Astrocyte (in vitro differentiated cells and primary cell): ENCODE measurements at regions not wholly inside any gene's neighbourhood (a gene's known extent, or its start where the extent isn't known, plus 50 kb on each side); places are given as distances from the start of the nearest gene placed in this dataset.

Experiments used
- DNase-seq: peaks from one replicate; pipeline ENCODE4 v3.0.0-alpha.2; 2010; ENCODE audit warnings: low read depth
- FAIRE-seq: peaks from 2 replicates; lab custom pipeline; 2011; peaks lifted over from hg19 to GRCh38; lab: Jason Lieb, UNC
- H2AFZ ChIP-seq: 2 replicates; pipeline ENCODE4 v1.6.0; 2012; ENCODE audit warnings: low read depth, low read length, inconsistent platforms
- H3K27ac ChIP-seq: 2 replicates; pipeline ENCODE4 v1.5.1; 2011; ENCODE audit warnings: low read depth, low read length, inconsistent platforms
- H3K27me3 ChIP-seq: 2 replicates; pipeline ENCODE4 v1.6.0; 2011; ENCODE audit warnings: low read length, inconsistent platforms; ENCODE audit not compliant: insufficient read depth
- H3K36me3 ChIP-seq: 2 replicates; pipeline ENCODE4 v1.5.1; 2011; ENCODE audit warnings: low read length, inconsistent platforms; ENCODE audit not compliant: insufficient read depth
- H3K4me1 ChIP-seq: 2 replicates; pipeline ENCODE4 v1.5.1; 2011; ENCODE audit warnings: low read length, inconsistent platforms; ENCODE audit not compliant: insufficient read depth
- H3K4me2 ChIP-seq: 2 replicates; pipeline ENCODE4 v1.6.0; 2012; ENCODE audit warnings: low read length, inconsistent platforms
- H3K4me3 ChIP-seq: 2 replicates; pipeline ENCODE4 v1.5.1; 2011; ENCODE audit warnings: low read depth, mild to moderate bottlenecking, low read length, inconsistent platforms; ENCODE audit not compliant: insufficient read depth
- H3K79me2 ChIP-seq: 2 replicates; pipeline ENCODE4 v1.6.0; 2012; ENCODE audit warnings: mild to moderate bottlenecking, low read length, inconsistent platforms; ENCODE audit not compliant: insufficient read depth
- H3K9ac ChIP-seq: 2 replicates; pipeline ENCODE4 v1.6.0; 2012; ENCODE audit warnings: mild to moderate bottlenecking, low read length, inconsistent platforms
- H3K9me3 ChIP-seq: 2 replicates; pipeline ENCODE4 v1.5.1; 2012; ENCODE audit warnings: low read depth, mild to moderate bottlenecking, low read length, inconsistent platforms; ENCODE audit not compliant: insufficient read depth
- H4K20me1 ChIP-seq: 2 replicates; pipeline ENCODE4 v1.6.0; 2012; ENCODE audit warnings: low read length, inconsistent platforms; ENCODE audit not compliant: insufficient read depth
- H3K27ac Mint-ChIP-seq: one replicate; pipeline ENCODE4 v1.8.0; 2021; ENCODE audit warnings: mild to moderate bottlenecking, mixed read lengths; ENCODE audit not compliant: unreplicated experiment
- H3K27me3 Mint-ChIP-seq: one replicate; pipeline ENCODE4 v1.8.0; 2021; ENCODE audit warnings: low read depth, mixed read lengths; ENCODE audit not compliant: unreplicated experiment
- H3K36me3 Mint-ChIP-seq: one replicate; pipeline ENCODE4 v1.8.0; 2021; ENCODE audit warnings: low read depth, mixed read lengths; ENCODE audit not compliant: unreplicated experiment
- H3K4me1 Mint-ChIP-seq: one replicate; pipeline ENCODE4 v1.8.0; 2021; ENCODE audit warnings: low read depth, mixed read lengths; ENCODE audit not compliant: unreplicated experiment
- H3K4me3 Mint-ChIP-seq: one replicate; pipeline ENCODE4 v1.8.0; 2021; ENCODE audit warnings: mild to moderate bottlenecking, moderate library complexity, mixed read lengths; ENCODE audit not compliant: unreplicated experiment
- H3K9me3 Mint-ChIP-seq: one replicate; pipeline ENCODE4 v1.8.0; 2021; ENCODE audit warnings: mild to moderate bottlenecking, mixed read lengths; ENCODE audit not compliant: unreplicated experiment
- CTCF ChIP-seq: IDR thresholded peaks from 2 replicates; pipeline ENCODE4 v1.5.1; 2011; ENCODE audit warnings: low read depth, mild to moderate bottlenecking, inconsistent platforms, low read length, moderate library complexity; ENCODE audit not compliant: insufficient read depth
- EZH2 ChIP-seq: IDR thresholded peaks from 2 replicates; pipeline ENCODE4 v1.6.1; 2012; ENCODE audit warnings: mild to moderate bottlenecking, low read length, inconsistent platforms; ENCODE audit not compliant: insufficient read depth

GRCh38 chr2:19652811-19653210, 249.0 kb downstream of the TTC32 start:
- Mint-ChIP-seq H3K9me3 (peaks cover 2% of the 10 kb centered on the region), H3K36me3 (no peaks in the 10 kb centered on the region), H3K4me3 (no peak overlapping the region), H3K4me1 (peaks cover 29% of the 10 kb centered on the region), H3K27ac (peak overlapping the region; percentile 67), H3K27me3 (no peaks in the 10 kb centered on the region)
- FAIRE-seq, result no peak
- no peak overlapping the region for H2AFZ ChIP-seq
- no peaks in the 10 kb centered on the region for H3K36me3 ChIP-seq
- no peak overlapping the region for H3K9ac ChIP-seq
- peaks cover 19% of the 10 kb centered on the region for H3K4me1 ChIP-seq
- H3K4me2 ChIP-seq, result no peak overlapping the region
- TF ChIP-seq CTCF (no peak), EZH2 (no peak)
- H3K4me3 ChIP-seq, result no peak overlapping the region
- H3K79me2 ChIP-seq, result no peaks in the 10 kb centered on the region
- H3K27me3 ChIP-seq, result no peaks in the 10 kb centered on the region
- no peak overlapping the region for H3K27ac ChIP-seq
- H3K9me3 ChIP-seq, result no peaks in the 10 kb centered on the region
- DNase-seq, result no peak
- no peaks in the 10 kb centered on the region for H4K20me1 ChIP-seq

- H2AFZ ChIP-seq, result no peak overlapping the region
- H3K79me2 ChIP-seq, result no peaks in the 10 kb centered on the region
- H3K36me3 ChIP-seq, result no peaks in the 10 kb centered on the region
- H4K20me1 ChIP-seq, result no peaks in the 10 kb centered on the region
- H3K27me3 Mint-ChIP-seq, result no peaks in the 10 kb centered on the region
- H3K9me3 ChIP-seq, result no peaks in the 10 kb centered on the region
- H3K9ac ChIP-seq, result no peak overlapping the region
- no peak for TF ChIP-seq CTCF
- TF ChIP-seq EZH2, result no peak
- no peaks in the 10 kb centered on the region for H3K27me3 ChIP-seq
- no peak overlapping the region for H3K4me2 ChIP-seq
- no peak overlapping the region for H3K4me3 Mint-ChIP-seq
- peak overlapping the region; percentile 60 for H3K27ac Mint-ChIP-seq
- H3K4me1 Mint-ChIP-seq, result peaks cover 29% of the 10 kb centered on the region
- no peak for FAIRE-seq
- peaks cover 2% of the 10 kb centered on the region for H3K9me3 Mint-ChIP-seq
- no peak overlapping the region for H3K4me3 ChIP-seq
- no peaks in the 10 kb centered on the region for H3K36me3 Mint-ChIP-seq
- no peak overlapping the region for H3K27ac ChIP-seq
- H3K4me1 ChIP-seq, result peaks cover 19% of the 10 kb centered on the region
- DNase-seq, result no peak
These were observed 250.3 kb downstream of the TTC32 start for GRCh38 chr2:19651466-19651865.

GRCh38 chr2:19649785-19650380, 251.9 kb downstream of the TTC32 start:
- TF ChIP-seq CTCF, result no peak
- no peak for TF ChIP-seq EZH2
- Histone ChIP-seq H3K4me1 (peaks cover 19% of the 10 kb centered on the region), H3K9ac (peak overlapping the region; percentile 45), H2AFZ (peak overlapping the region; percentile 22), H3K9me3 (no peaks in the 10 kb centered on the region), H4K20me1 (no peaks in the 10 kb centered on the region), H3K27me3 (no peaks in the 10 kb centered on the region), H3K36me3 (no peaks in the 10 kb centered on the region), H3K4me2 (peak overlapping the region; percentile 70), H3K4me3 (no peak overlapping the region), H3K27ac (peak overlapping the region; percentile 68), H3K79me2 (no peaks in the 10 kb centered on the region)
- Mint-ChIP-seq H3K36me3 (no peaks in the 10 kb centered on the region), H3K27ac (peak overlapping the region; percentile 94), H3K4me1 (peaks cover 29% of the 10 kb centered on the region), H3K27me3 (peaks cover 1% of the 10 kb centered on the region), H3K4me3 (no peak overlapping the region), H3K9me3 (peaks cover 2% of the 10 kb centered on the region)
- FAIRE-seq (peak; percentile 97), DNase-seq (peak; percentile 100)
